ENCODE measurements at regions not wholly inside any gene's neighbourhood (a gene's known extent, or its start where the extent isn't known, plus 50 kb on each side); places are given as distances from the start of the nearest gene placed in this dataset.
"Not testable (repeated sequence)": the region's sequence is repeated elsewhere in the genome, so short reads cannot be mapped to it uniquely, and the experiment has no call there.

- not testable (repeated sequence) for DNase-seq
Observed at GRCh38 chr7:63856466-63856865, 142.2 kb upstream of the ZNF722 start.

DNA sequence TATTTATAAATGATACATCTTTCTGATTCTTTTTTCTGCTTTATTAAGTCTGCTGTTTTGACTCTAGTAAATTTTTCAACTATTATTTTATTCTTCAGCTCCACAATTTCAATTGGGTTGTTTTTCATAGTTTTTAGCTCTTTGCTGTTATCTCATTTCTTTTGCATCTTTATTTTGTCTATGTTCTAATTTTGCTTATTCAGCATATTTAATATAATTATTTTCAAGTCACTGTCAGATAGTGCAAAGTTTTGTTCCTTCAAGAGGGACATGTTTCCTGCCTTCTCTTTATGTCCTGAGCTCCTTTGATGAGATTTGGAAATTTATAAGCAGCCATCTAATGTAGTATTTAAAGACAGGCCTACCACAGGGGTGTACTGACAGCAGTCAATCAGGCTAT is 131.5 kb upstream of the ZNF722 start:
- no peak for DNase-seq

DNA sequence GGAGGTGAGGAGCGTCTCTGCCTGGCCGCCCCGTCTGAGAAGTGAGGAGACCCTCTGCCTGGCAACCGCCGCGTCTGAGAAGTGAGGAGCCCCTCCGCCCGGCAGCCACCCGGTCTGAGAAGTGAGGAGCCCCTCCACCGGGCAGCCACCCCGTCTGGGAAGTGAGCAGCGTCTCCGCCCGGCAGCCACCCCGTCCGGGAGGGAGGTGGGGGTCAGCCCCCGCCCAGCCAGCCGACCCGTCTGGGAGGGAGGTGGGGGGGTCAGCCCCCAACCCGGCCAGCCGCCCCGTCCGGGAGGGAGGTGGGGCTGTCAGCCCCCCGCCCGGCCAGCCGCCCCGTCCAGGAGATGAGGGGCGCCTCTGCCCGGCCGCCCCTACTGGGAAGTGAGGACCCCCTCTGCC is 124.4 kb upstream of the ZNF722 start:
- not testable (repeated sequence) for DNase-seq

DNA sequence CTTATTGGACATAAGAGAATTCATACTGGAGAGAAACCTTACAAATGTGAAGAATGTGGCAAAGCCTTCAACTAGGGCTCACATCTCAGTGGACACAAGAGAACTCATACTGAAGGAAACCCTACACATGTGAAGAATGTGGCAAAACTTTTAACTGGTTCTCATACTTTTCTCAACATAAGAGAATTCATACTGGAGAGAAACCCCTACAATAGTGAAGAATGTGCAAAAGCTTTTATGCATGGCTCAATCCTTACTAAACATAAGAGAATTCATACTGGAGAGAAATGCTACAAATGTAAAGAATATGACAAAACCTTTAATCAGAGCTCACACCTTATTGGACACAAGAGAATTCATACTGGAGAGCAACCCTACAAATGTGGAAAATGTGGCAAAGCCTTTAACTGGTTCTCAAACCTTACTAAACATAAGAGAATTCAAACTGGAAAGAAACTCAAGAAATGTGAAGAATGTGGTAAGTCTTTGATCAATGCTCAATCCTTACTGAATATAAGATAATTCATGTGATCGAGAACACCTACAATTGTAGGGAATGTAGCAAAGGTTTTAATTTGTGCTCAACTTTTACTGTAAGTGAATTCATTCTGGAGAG is 121.8 kb upstream of the ZNF722 start:
- no peak for DNase-seq

DNA sequence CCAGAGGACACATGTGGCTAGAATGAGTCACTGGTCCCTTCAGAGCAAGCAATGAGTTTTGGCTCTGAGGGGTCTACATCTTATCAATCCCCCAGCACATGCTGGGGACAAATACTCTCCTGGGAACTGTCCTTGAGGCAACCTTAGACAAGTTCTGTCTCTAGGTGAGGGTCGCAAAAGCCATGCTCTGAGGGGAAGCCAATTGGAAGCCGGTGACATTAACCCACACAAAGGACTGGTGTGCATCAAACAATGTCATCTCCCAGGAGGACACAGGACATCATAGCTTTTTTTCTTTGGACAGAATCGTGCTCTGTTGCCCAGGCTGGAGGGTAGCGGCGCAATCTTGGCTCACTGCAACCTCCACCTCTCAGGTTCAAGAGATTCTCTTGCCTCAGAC is 111.6 kb upstream of the ZNF722 start:
- DNase-seq: no peak

DNA sequence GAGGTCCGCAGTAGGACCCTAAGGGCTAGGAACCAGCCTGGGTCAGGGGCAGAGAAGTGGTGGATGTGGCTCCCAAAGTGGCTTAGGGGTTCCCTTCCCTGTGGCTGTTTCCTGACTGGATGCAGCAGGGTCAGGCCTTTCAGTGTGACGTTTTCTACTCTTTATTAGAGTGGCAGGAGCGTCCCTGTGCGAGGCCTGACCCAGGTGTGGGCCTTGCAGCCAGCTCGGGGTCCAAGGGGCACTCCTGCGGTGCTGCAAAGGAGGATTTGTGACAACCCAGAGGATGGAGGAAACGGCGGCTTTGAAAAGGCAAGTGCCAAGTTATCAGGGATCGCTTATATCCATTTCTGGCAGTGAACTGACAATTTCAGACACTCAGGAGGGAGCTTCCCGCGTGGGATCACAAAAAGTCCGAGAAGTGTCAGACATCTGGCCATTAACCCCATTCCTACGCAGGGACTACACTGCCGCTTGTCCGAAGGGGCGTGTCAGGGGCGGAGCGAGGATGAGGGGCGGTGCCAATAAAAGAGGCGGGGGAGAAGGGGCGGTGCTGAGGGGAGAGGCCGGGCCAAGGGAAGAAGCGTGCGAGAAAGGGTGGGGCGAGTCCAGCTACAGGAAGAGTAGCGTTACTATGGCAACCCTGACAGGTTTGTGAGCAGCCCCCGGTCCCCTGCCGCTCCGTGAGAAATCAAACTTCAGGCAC is 98.8 kb upstream of the ZNF722 start:
- peak; percentile 0 for DNase-seq

DNA sequence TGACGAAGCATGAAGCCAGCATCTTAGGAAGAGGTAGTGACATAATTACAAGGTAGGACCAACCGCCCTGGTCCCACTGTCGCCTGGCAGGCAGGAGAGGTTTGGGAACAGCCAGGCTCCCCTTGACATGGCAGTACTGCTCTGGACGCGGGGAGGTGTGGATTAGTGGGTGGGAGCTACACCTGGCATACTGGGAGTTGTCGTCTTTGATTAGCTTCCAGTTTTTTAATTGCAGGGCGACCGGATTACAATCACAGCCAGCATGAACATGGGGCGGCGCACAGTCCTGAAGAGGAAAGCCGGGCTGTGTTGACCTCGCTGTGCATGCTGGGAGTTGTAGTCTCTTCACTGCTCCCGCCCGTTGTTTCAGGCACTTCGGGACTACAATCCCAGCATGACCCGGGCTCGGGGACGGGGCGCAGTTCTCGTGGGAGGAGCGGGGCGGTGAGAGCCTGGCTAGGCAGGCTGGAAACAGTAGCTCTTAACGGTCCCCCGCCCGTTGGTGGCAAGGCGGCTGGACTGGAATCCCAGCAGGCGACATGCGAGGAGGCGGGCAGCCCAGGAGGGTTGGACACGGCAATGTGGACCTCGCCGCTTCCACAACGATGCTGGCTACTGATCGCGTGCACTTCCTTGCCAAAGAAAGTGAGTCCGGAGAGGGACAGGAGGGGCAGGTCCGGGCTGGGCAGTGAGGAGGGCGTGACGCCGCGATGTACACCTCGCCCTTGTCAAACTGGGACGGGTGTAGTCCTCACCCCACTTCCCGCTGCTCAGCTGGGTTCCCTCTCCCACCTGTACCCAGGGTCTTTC is 98.0 kb upstream of the ZNF722 start:
- DNase-seq: peak; percentile 28

DNA sequence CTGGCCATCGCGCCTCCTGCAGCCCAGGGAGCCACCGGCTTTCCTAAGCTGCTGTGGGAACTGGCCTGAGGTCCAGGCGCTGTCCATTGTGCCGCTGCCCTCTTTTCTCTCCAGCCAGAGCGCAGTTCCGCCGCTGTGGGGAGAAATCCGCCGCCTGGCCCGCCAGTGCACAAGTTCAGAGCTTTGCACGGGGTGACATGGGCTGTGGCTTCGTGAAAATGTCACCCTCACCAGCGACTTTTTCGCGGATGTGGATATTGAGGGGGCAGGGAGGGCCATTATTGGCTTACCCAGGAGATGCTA is 97.5 kb upstream of the ZNF722 start:
- not testable (repeated sequence) for DNase-seq

GRCh38 chr7:63918986-63919385 is 79.7 kb upstream of the ZNF722 start:
- no peak for DNase-seq

GRCh38 chr7:63925262-63925625 is 73.4 kb upstream of the ZNF722 start:
- no peak for DNase-seq

- peak; percentile 80 for DNase-seq
Observed at GRCh38 chr7:63925626-63926460, 72.8 kb upstream of the ZNF722 start.

DNA sequence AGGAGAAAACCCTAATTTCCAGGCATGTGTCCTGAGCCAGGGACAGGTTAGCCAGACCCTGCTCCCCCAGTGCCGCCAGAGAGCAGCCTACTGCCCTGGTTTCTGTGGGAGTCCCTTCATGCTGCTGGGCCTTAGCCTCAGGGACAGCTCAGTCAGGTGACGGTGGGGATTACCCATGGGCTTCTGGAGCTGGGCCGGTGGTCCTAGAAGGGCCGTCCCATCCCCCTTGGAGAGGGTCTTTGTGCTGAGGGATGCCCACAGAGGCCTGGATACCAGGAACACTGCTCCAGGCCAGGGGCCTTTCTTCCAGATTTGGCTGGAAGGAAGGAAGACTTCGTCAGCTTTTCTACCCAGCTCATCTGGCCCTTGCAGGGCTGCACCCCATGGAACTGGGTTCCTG is 71.4 kb upstream of the ZNF722 start:
- DNase-seq: no peak

DNA sequence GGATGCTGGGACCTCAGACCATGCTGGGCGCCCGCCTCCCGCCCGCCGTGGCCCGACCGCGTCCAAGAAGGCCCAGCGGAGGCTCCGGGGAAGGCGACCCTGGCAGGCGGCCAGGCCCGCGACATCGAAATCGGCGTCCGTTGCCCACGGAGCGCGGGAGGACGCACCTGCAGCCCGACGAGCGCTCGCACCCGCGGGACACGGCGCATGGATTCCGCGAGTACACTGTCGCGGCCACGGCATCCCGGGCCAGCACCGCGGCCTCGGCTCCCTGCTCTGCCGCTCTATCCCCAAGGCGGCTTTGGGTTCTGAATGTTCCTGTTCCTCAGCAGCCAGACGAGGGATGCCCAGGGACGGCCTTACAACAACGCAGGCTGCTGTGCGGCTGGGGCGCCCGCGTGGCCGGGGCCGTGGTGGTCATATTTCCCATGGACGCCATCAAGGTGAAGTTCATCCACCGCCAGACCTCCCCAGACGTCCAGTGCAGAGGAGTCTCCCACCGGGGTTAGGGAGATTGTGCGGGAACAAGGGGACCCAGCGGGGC is 67.5 kb upstream of the ZNF722 start:
- no peak for DNase-seq

- no peak for DNase-seq
Observed at GRCh38 chr7:63931985-63932577, 66.6 kb upstream of the ZNF722 start.

Measured in tongue (tissue), 1 donor.